ENCODE measurements at regions not wholly inside any gene's neighbourhood (a gene's known extent, or its start where the extent isn't known, plus 50 kb on each side); places are given as distances from the start of the nearest gene placed in this dataset.
A peak's percentile ranks its signal among the peaks of the same experiment; 100 is the strongest.

- DNase-seq (ENCODE audit: low read depth), result no peak
- TF ChIP-seq CTCF (IDR thresholded peaks at IDR 0.05; ENCODE audit: low read depth, low read length, missing control alignments), result no peak
- no peak overlapping the region for H3K4me3 ChIP-seq (ENCODE audit: low read depth, low read length)
- in situ Hi-C loops (cut with HindIII; ENCODE audit: low sequenced_read_pairs), result loop anchor here (5.0 to 25.0 kb wide), 2 partner anchors 1209 to 1814 kb away; no protein-coding TSS in a partner anchor
Observed at GRCh38 chr2:155377931-155378444, 679.5 kb downstream of the KCNJ3 start.

- H3K4me3 ChIP-seq (ENCODE audit: low read depth, low read length), result no peak overlapping the region
- no peak for TF ChIP-seq CTCF (IDR thresholded peaks at IDR 0.05; ENCODE audit: low read depth, low read length, missing control alignments)
- in situ Hi-C loops (cut with HindIII; ENCODE audit: low sequenced_read_pairs), result loop anchor here (5.0 to 25.0 kb wide), 2 partner anchors 1210 to 1815 kb away; no protein-coding TSS in a partner anchor
- peak; percentile 18 for DNase-seq (ENCODE audit: low read depth)
Observed at GRCh38 chr2:155377266-155377680, 678.8 kb downstream of the KCNJ3 start.

- H3K4me3 ChIP-seq (ENCODE audit: low read depth, low read length), result no peak overlapping the region
- TF ChIP-seq CTCF (IDR thresholded peaks at IDR 0.05; ENCODE audit: low read depth, low read length, missing control alignments), result no peak
- DNase-seq (ENCODE audit: low read depth), result peak; percentile 13
- in situ Hi-C loops (cut with HindIII; ENCODE audit: low sequenced_read_pairs), result no loop called here
Observed at GRCh38 chr2:155372969-155373368, 674.5 kb downstream of the KCNJ3 start.

GRCh38 chr2:155368934-155369333 lies 670.4 kb downstream of the KCNJ3 start:
- DNase-seq (ENCODE audit: low read depth), result no peak
- peak; percentile 13 for TF ChIP-seq CTCF (IDR thresholded peaks at IDR 0.05; ENCODE audit: low read depth, low read length, missing control alignments)
- no peak overlapping the region for H3K4me3 ChIP-seq (ENCODE audit: low read depth, low read length)
- in situ Hi-C loops (cut with HindIII; ENCODE audit: low sequenced_read_pairs), result no loop called here

GRCh38 chr2:155364766-155365165 lies 666.3 kb downstream of the KCNJ3 start:
- no peak for DNase-seq (ENCODE audit: low read depth)
- in situ Hi-C loops (cut with HindIII; ENCODE audit: low sequenced_read_pairs), result no loop called here
- no peak overlapping the region for H3K4me3 ChIP-seq (ENCODE audit: low read depth, low read length)
- no peak for TF ChIP-seq CTCF (IDR thresholded peaks at IDR 0.05; ENCODE audit: low read depth, low read length, missing control alignments)

GRCh38 chr2:155363349-155363888 lies 664.9 kb downstream of the KCNJ3 start:
- in situ Hi-C loops (cut with HindIII; ENCODE audit: low sequenced_read_pairs), result no loop called here
- H3K4me3 ChIP-seq (ENCODE audit: low read depth, low read length), result no peak overlapping the region
- DNase-seq (ENCODE audit: low read depth), result no peak
- no peak for TF ChIP-seq CTCF (IDR thresholded peaks at IDR 0.05; ENCODE audit: low read depth, low read length, missing control alignments)

Measured in astrocyte of the cerebellum (primary cell).